GM12878 (cell line): ENCODE measurements at regions not wholly inside any gene's neighbourhood (a gene's known extent, or its start where the extent isn't known, plus 50 kb on each side); places are given as distances from the start of the nearest gene placed in this dataset.

Source experiments
- ATAC-seq: fragments of 200-7000 bp; cut with Tn5 transposase; 3 replicates; pipeline ENCODE4 v1.9.1; 2020; ENCODE audit warnings: mild to moderate bottlenecking, moderate library complexity
- BruUV-seq: library from RNA; stranded (reverse); fragments of 400-500 nt; replicated peaks from 2 replicates; lab custom pipeline; 2021; lab: Mats Ljungman, UMichigan
- CTCF ChIA-PET: fragments of 300-600 bp; sonication (Branson Sonifier 250); formaldehyde crosslinking; extraction: SDS; loops from one replicate; lab custom pipeline; 2021; ENCODE audit warnings: inconsistent platforms; lab: Yijun Ruan, JAX
- POLR2A ChIA-PET: fragments of 350-600 bp; formaldehyde crosslinking; extraction: SDS; loops from one replicate; lab custom pipeline; 2021; ENCODE audit warnings: inconsistent platforms; lab: Charles Lee
- RAD21 ChIA-PET: fragments of 300-600 bp; sonication (Branson Sonifier 250); formaldehyde crosslinking; loops from one replicate; lab custom pipeline; 2023; ENCODE audit warnings: antibody characterized with exemption; ENCODE audit not compliant: unreplicated experiment; lab: Charles Lee
- SMC1A ChIA-PET: fragments of 300-600 bp; sonication (Branson Sonifier 250); formaldehyde crosslinking; loops from one replicate; lab custom pipeline; 2023; ENCODE audit not compliant: unreplicated experiment, uncharacterized antibody; lab: Charles Lee
- DNase-seq: peaks from one replicate; pipeline ENCODE4 v3.0.0-alpha.2; 2011; ENCODE audit warnings: low read depth, low spot score
- FAIRE-seq: peaks from 3 replicates; lab custom pipeline; 2011; peaks lifted over from hg19 to GRCh38; lab: Jason Lieb, UNC
- H2AFZ ChIP-seq: 2 replicates; pipeline ENCODE4 v1.6.0; 2011; ENCODE audit warnings: low read depth, low read length, control low read depth; ENCODE audit not compliant: control insufficient read depth
- H3K27ac ChIP-seq: 2 replicates; pipeline ENCODE4 v1.5.1; 2011; ENCODE audit warnings: control low read depth; ENCODE audit not compliant: control insufficient read depth, insufficient read depth
- H3K27me3 ChIP-seq, 2 experiments: replicated peaks in 1 of 2; 2 replicates each; pipeline versions ENCODE4 v1.6.0 to v1.6.1; 2011; ENCODE audit warnings: low read length in 1 of 2; ENCODE audit not compliant: control insufficient read depth in 2 of 2, insufficient read depth in 2 of 2
- H3K36me3 ChIP-seq, 2 experiments: 2 replicates each; pipeline ENCODE4 v1.5.1; 2011; ENCODE audit warnings: low read length in 1 of 2; ENCODE audit not compliant: control insufficient read depth in 2 of 2, insufficient read depth in 2 of 2
- H3K4me1 ChIP-seq: 2 replicates; pipeline ENCODE4 v1.6.1; 2011; ENCODE audit warnings: mild to moderate bottlenecking, low read length, moderate library complexity, mixed read lengths; ENCODE audit not compliant: control insufficient read depth, insufficient read depth
- H3K4me2 ChIP-seq: 2 replicates; pipeline ENCODE4 v1.6.0; 2011; ENCODE audit warnings: control low read depth; ENCODE audit not compliant: control insufficient read depth, insufficient read depth
- H3K4me3 ChIP-seq: fragments of 200-600 bp; sonication (generic); 2 replicates; pipeline ENCODE4 v1.5.1; 2016
- H3K79me2 ChIP-seq: 2 replicates; pipeline ENCODE4 v1.6.0; 2011; ENCODE audit warnings: low read length; ENCODE audit not compliant: control insufficient read depth, insufficient read depth
- H3K9ac ChIP-seq: 2 replicates; pipeline ENCODE4 v1.8.0; 2011; ENCODE audit warnings: low read length, control low read depth, mixed read lengths; ENCODE audit not compliant: control insufficient read depth, insufficient read depth
- H3K9me3 ChIP-seq: replicated peaks from 3 replicates; pipeline ENCODE4 v1.5.1; 2011; ENCODE audit warnings: mild to moderate bottlenecking, low read length; ENCODE audit not compliant: control insufficient read depth, insufficient read depth
- H4K20me1 ChIP-seq: 2 replicates; pipeline ENCODE4 v1.6.0; 2011; ENCODE audit not compliant: control insufficient read depth, insufficient read depth
- ATF7 ChIP-seq: fragments of 450-650 bp; IDR thresholded peaks from 2 replicates; pipeline ENCODE4 v1.6.1; 2016; ENCODE audit warnings: low read depth, mild to moderate bottlenecking
- BMI1 ChIP-seq: fragments of 450-650 bp; IDR thresholded peaks from 2 replicates; pipeline ENCODE4 v1.6.1; 2016; ENCODE audit warnings: mild to moderate bottlenecking, moderate library complexity, borderline replicate concordance
- EED ChIP-seq: sonication (generic); IDR thresholded peaks from 2 replicates; pipeline ENCODE4 v1.6.1; 2016; ENCODE audit warnings: antibody characterized with exemption, low read depth
- EGR1 ChIP-seq, 2 experiments: IDR thresholded peaks; 1 replicate in 1 of 2; 2 replicates in 1 of 2; pipeline ENCODE4 v1.6.1; 2011 to 2012; ENCODE audit warnings: low read depth in 2 of 2, low read length in 2 of 2, borderline replicate concordance in 1 of 2, mild to moderate bottlenecking in 1 of 2, moderate library complexity in 1 of 2
- MLLT1 ChIP-seq: fragments of 450-650 bp; IDR thresholded peaks from 2 replicates; pipeline ENCODE4 v1.6.1; 2016; ENCODE audit warnings: mild to moderate bottlenecking
- MYB ChIP-seq: fragments of 150-350 bp; IDR thresholded peaks from 2 replicates; pipeline ENCODE4 v1.6.1; 2014; ENCODE audit warnings: mild to moderate bottlenecking, low read depth, low read length, borderline replicate concordance
- SPI1 ChIP-seq: IDR thresholded peaks from 2 replicates; pipeline ENCODE4 v1.6.1; 2011; ENCODE audit warnings: low read depth, mild to moderate bottlenecking, low read length, moderate library complexity, borderline replicate concordance; ENCODE audit not compliant: insufficient read depth
- WGBS: methylation state at CpG from one replicate; pipeline ENCODE4 v1.1.6; 2016; ENCODE audit warnings: low lambda C conversion rate; ENCODE audit not compliant: insufficient replicate concordance, insufficient coverage; ENCODE audit errors: missing lambda C conversion rate; 5-methylcytosine and 5-hydroxymethylcytosine counted together
- in situ Hi-C: fragments of 300-500 bp; cut with MboI; formaldehyde crosslinking; loops from 9 replicates; pipeline ENCODE4 v1.14.3; 2018; ENCODE audit warnings: mixed read lengths
- intact Hi-C: fragments of 100-400 bp; cut with micrococcal nuclease; formaldehyde crosslinking; loops from one replicate; pipeline ENCODE4 v1.14.2; 2022; ENCODE audit not compliant: unreplicated experiment

GRCh38 chr2:15809404-15809803 lies 130.9 kb upstream of the MYCN start:
- intact Hi-C loops = no loop called here
- CTCF ChIA-PET = no interaction called here
- ATAC-seq = no peak

More at GRCh38 chr2:15809404-15809803, 130.9 kb upstream of the MYCN start:
- Histone ChIP-seq H3K9me3 (no peaks in the 10 kb centered on the region), H3K79me2 (no peaks in the 10 kb centered on the region), H3K4me3 (no peak overlapping the region)
- no peak for DNase-seq
- TF ChIP-seq EED (no peak), EGR1 (IDR thresholded peaks at IDR 0.05; ENCODE audit: borderline replicate concordance in 1 of 2, low read depth in 2 of 2, low read length in 2 of 2) (no peak), MLLT1 (no peak), BMI1 (no peak), MYB (no peak), SPI1 (no peak), ATF7 (no peak)
- TF ChIP-seq, all 136 proteins: peak for 0
- Histone ChIP-seq H2AFZ (no peak overlapping the region), H3K9ac (no peak overlapping the region), H3K27ac (no peak overlapping the region), H3K36me3 (no peaks in the 10 kb centered on the region), H3K4me2 (no peak overlapping the region), H3K27me3 (peaks cover 0 to 7% of the 10 kb centered on the region in 2 experiments; a peak in 3 of 4 replicates), H3K4me1 (no peaks in the 10 kb centered on the region), H4K20me1 (no peaks in the 10 kb centered on the region)
- no peak for FAIRE-seq
- ChIA-PET POLR2A (no interaction called here), SMC1A (no interaction called here), RAD21 (no interaction called here)
- no TSS peak for BruUV-seq
- in situ Hi-C loops = no loop called here
- WGBS = 45% methylated on average over 11 of the region's 11 CpGs
